Stimulated activated naive CD8-positive, alpha-beta T cell treated with anti-CD3 and anti-CD28 coated beads, Interleukin-15, Interleukin-2, amounts not matched to agents 100 U/mL and 50 U/mL, for 24 hours (primary cell): ENCODE measurements at regions not wholly inside any gene's neighbourhood (a gene's known extent, or its start where the extent isn't known, plus 50 kb on each side); places are given as distances from the start of the nearest gene placed in this dataset.

ENCODE experiments used
- ATAC-seq: fragments of 150-1000 bp; cut with Tn5 transposase; one replicate; pipeline ENCODE4 v1.10.0; 2021
- DNase-seq: peaks from one replicate; pipeline ENCODE4 v3.0.0; 2021

DNA sequence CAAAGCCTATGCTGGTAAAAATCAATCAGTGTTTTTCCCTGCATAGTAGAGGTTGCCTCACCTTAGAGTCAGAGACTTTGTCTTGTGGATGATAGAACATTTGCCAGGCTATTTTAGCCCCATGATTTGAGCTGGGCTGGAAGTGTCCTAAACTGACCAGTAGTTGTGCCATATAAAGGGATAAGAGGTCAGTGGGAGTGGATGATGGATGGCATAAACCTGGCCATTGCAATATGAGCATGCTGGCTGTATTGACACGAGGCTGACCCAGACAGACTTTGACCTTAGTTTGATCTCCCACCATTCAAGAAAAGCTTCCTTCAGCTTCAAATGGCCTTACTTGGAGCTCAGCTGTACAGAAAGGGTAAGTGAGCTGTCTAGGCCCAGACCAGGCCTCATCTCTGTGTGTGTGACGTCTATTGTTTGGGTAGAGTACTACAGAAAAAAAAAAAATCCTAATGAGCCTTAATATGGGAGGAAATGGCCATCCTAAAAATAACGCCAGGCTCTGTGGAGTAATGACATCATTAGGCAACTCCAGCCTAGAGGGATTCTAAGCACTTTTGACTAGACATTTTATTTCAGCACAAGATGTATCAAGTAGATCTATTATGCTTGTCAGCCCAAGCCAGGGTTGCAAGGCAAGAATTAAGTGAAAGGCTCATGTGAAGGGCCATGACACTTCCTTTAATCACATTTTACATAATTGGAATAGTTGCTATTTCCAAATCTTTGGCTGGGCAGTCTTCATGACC, 51.3 kb upstream of the CADM1 start:
- ATAC-seq (no peak), DNase-seq (no peak)
